CD14-positive monocyte (primary cell): ENCODE measurements at regions not wholly inside any gene's neighbourhood (a gene's known extent, or its start where the extent isn't known, plus 50 kb on each side); places are given as distances from the start of the nearest gene placed in this dataset.

Experiments used
- DNase-seq, 3 donors: peaks; one replicate each; pipeline ENCODE4 v3.0.0-alpha.2; 2011 to 2022
- H2AFZ ChIP-seq: 2 replicates; pipeline ENCODE4 v1.6.0; 2012; ENCODE audit warnings: mild to moderate bottlenecking, low read depth, low read length, inconsistent platforms; ENCODE audit not compliant: insufficient read depth, poor library complexity, severe bottlenecking
- H3K27ac ChIP-seq, 2 donors: 1 replicate in 1 of 2; 2 replicates in 1 of 2; pipeline ENCODE4 v1.5.1; 2012 to 2013; ENCODE audit warnings: low read length in 2 of 2, control low read depth in 1 of 2, inconsistent platforms in 1 of 2, low read depth in 1 of 2, mild to moderate bottlenecking in 1 of 2
- H3K27me3 ChIP-seq, 2 donors: one replicate each; pipeline versions ENCODE4 v1.6.0 to v1.6.1; 2011 to 2013; ENCODE audit warnings: low read length in 2 of 2; ENCODE audit not compliant: control insufficient read depth in 2 of 2, insufficient read depth in 2 of 2
- H3K36me3 ChIP-seq, 2 donors: replicated peaks in 1 of 2; 1 replicate in 1 of 2; 2 replicates in 1 of 2; pipeline versions ENCODE4 v1.5.1 to v1.6.1; 2012 to 2013; ENCODE audit warnings: low read length in 2 of 2, control low read depth in 1 of 2, inconsistent platforms in 1 of 2, mild to moderate bottlenecking in 1 of 2; ENCODE audit not compliant: insufficient read depth in 2 of 2, control insufficient read depth in 1 of 2
- H3K4me1 ChIP-seq, 2 donors: 1 replicate in 1 of 2; 2 replicates in 1 of 2; pipeline versions ENCODE4 v1.5.1 to v1.6.1; 2012 to 2013; ENCODE audit warnings: low read length in 2 of 2, control low read depth in 1 of 2, inconsistent platforms in 1 of 2, mild to moderate bottlenecking in 1 of 2, moderate library complexity in 1 of 2; ENCODE audit not compliant: insufficient read depth in 2 of 2, control insufficient read depth in 1 of 2
- H3K4me2 ChIP-seq: replicated peaks from 2 replicates; pipeline ENCODE3; 2012; ENCODE audit warnings: low read length, moderate library complexity, mild to moderate bottlenecking; ENCODE audit not compliant: poor library complexity, severe bottlenecking; ENCODE audit errors: extremely low read depth
- H3K4me3 ChIP-seq, 3 experiments: fragments of 200-600 bp in 1 of 3; sonication (generic) in 1 of 3; replicated peaks in 1 of 3; 1 replicate in 2 of 3; 2 replicates in 1 of 3; pipeline ENCODE4 v1.5.1; 2011 to 2013; ENCODE audit warnings: low read length in 3 of 3, mild to moderate bottlenecking in 3 of 3, control low read depth in 2 of 3, low read depth in 2 of 3, inconsistent platforms in 1 of 3, moderate library complexity in 1 of 3
- H3K79me2 ChIP-seq: 2 replicates; pipeline ENCODE4 v1.6.0; 2012; ENCODE audit warnings: mild to moderate bottlenecking, control low read depth, inconsistent platforms, low read length, moderate library complexity; ENCODE audit not compliant: insufficient read depth
- H3K9ac ChIP-seq: 2 replicates; pipeline ENCODE4 v1.6.0; 2017; ENCODE audit warnings: low read length, mild to moderate bottlenecking; ENCODE audit not compliant: insufficient read depth, poor library complexity, severe bottlenecking
- H3K9me3 ChIP-seq, 2 donors: replicated peaks in 1 of 2; 1 replicate in 1 of 2; 2 replicates in 1 of 2; pipeline versions ENCODE4 v1.5.1 to v1.6.1; 2012 to 2013; ENCODE audit warnings: low read length in 2 of 2, control low read depth in 1 of 2; ENCODE audit not compliant: control insufficient read depth in 1 of 2, insufficient read depth in 1 of 2
- H4K20me1 ChIP-seq: 2 replicates; pipeline ENCODE4 v1.6.0; 2012; ENCODE audit warnings: mild to moderate bottlenecking, low read length, control low read depth, moderate library complexity; ENCODE audit not compliant: insufficient read depth
- H3K27ac Mint-ChIP-seq, 7 donors: one replicate each; pipeline ENCODE4 v1.8.0; 2020; ENCODE audit warnings: mild to moderate bottlenecking in 7 of 7, mixed read lengths in 7 of 7, moderate library complexity in 6 of 7, inconsistent platforms in 2 of 7
- H3K27me3 Mint-ChIP-seq, 3 donors: one replicate each; pipeline ENCODE4 v1.8.0; 2021 to 2022; ENCODE audit warnings: low read depth in 3 of 3, mild to moderate bottlenecking in 3 of 3, mixed read lengths in 3 of 3, moderate library complexity in 3 of 3, inconsistent platforms in 1 of 3
- H3K36me3 Mint-ChIP-seq, 2 donors: one replicate each; pipeline ENCODE4 v1.8.0; 2020; ENCODE audit warnings: mixed read lengths in 2 of 2, inconsistent platforms in 1 of 2, mild to moderate bottlenecking in 1 of 2
- H3K4me1 Mint-ChIP-seq: one replicate; pipeline ENCODE4 v1.8.0; 2020; ENCODE audit warnings: mild to moderate bottlenecking, mixed read lengths
- H3K4me3 Mint-ChIP-seq, 2 donors: one replicate each; pipeline ENCODE4 v1.8.0; 2020; ENCODE audit warnings: mild to moderate bottlenecking in 2 of 2, mixed read lengths in 2 of 2, moderate library complexity in 1 of 2
- H3K9me3 Mint-ChIP-seq, 7 donors: one replicate each; pipeline ENCODE4 v1.8.0; 2020 to 2022; ENCODE audit warnings: mixed read lengths in 7 of 7, mild to moderate bottlenecking in 6 of 7, moderate library complexity in 6 of 7, inconsistent platforms in 2 of 7
- CTCF ChIP-seq: fragments of 200-600 bp; IDR thresholded peaks from one replicate; pipeline ENCODE4 v1.8.0; 2022; ENCODE audit warnings: antibody characterized with exemption, mild to moderate bottlenecking
- WGBS: methylation state at CpG from one replicate; pipeline ENCODE4 v1.1.5; 2013; ENCODE audit warnings: missing lambda C conversion rate; ENCODE audit not compliant: insufficient coverage; 5-methylcytosine and 5-hydroxymethylcytosine counted together
- intact Hi-C, 2 donors: fragments of 100-400 bp; cut with micrococcal nuclease; formaldehyde crosslinking; loops; one replicate each; pipeline versions ENCODE4 v1.15.0 to v1.15.1; 2023

DNA sequence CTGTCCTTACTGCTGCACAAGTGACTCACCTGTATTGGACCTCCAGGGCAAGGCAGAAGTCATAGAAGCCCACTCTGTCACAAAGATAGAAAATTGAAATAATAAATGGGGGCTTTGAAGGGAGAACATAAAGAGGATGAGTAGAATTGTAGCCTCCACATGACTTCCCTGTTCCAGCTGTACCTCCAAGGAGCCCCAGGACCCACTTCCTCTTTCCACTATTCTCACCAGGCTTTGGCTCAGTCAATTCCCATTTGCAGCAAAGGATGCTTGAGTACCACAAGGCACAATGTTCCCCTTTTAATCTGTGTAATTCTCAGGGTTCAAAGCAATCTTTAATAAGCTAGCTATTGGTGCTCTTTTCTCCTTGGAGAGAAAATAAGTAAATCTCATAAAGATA, 512.1 kb downstream of the TOX3 start:
- Mint-ChIP-seq H3K9me3 (peaks cover 0 to 6% (median 3%) of the 10 kb centered on the region in 7 donors), H3K36me3 (no peaks in the 10 kb centered on the region), H3K27me3 (no peaks in the 10 kb centered on the region), H3K4me1 (no peaks in the 10 kb centered on the region), H3K27ac (no peak overlapping the region), H3K4me3 (no peak overlapping the region)
- Histone ChIP-seq H3K9me3 (peaks cover 0 to 7% of the 10 kb centered on the region in 2 donors), H3K36me3 (no peaks in the 10 kb centered on the region), H3K79me2 (no peaks in the 10 kb centered on the region), H2AFZ (no peak overlapping the region), H3K27me3 (no peaks in the 10 kb centered on the region), H3K9ac (no peak overlapping the region), H3K4me3 (no peak overlapping the region), H3K27ac (no peak overlapping the region), H3K4me2 (no peak overlapping the region), H3K4me1 (no peaks in the 10 kb centered on the region), H4K20me1 (no peaks in the 10 kb centered on the region)
- intact Hi-C loops: no loop called here
- DNase-seq: no peak
- no peak for TF ChIP-seq CTCF

DNA sequence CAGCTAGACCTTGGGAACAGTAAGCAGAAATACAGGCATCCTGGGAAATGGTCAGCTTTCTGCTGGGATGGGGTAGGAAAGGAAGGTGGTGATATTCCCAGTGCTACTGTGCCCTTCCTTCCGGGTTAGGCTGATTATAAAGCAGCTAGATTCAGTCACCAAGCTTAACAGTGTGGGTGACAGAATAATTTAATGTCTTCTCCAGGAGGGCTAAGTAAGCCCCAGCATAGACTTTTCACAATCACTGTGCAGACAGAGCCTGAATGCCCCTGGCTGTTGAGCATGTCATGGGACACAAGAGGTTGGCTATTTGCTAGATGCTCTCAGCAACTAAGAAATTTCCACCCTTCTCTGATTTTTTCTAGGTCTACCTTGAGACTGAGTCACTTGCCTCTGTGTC, 513.0 kb downstream of the TOX3 start:
- intact Hi-C loops: no loop called here
- peaks cover 0 to 7% of the 10 kb centered on the region in 2 donors for H3K9me3 ChIP-seq
- H3K9ac ChIP-seq: no peak overlapping the region
- no peak overlapping the region for H3K4me2 ChIP-seq
- no peak for DNase-seq
- no peaks in the 10 kb centered on the region for H3K4me1 ChIP-seq
- H4K20me1 ChIP-seq: no peaks in the 10 kb centered on the region
- H3K36me3 ChIP-seq: no peaks in the 10 kb centered on the region
- H3K4me3 ChIP-seq: no peak overlapping the region
- H3K27ac ChIP-seq: no peak overlapping the region
- Mint-ChIP-seq H3K4me3 (no peak overlapping the region), H3K36me3 (no peaks in the 10 kb centered on the region), H3K27ac (no peak overlapping the region), H3K9me3 (peaks cover 0 to 6% (median 3%) of the 10 kb centered on the region in 7 donors), H3K4me1 (no peaks in the 10 kb centered on the region), H3K27me3 (no peaks in the 10 kb centered on the region)
- no peak for TF ChIP-seq CTCF
- H3K27me3 ChIP-seq: no peaks in the 10 kb centered on the region
- no peak overlapping the region for H2AFZ ChIP-seq
- WGBS: 63% methylated on average over 1 of the region's 1 CpG
- H3K79me2 ChIP-seq: no peaks in the 10 kb centered on the region
